GM19467 (cell line): ENCODE measurements at regions not wholly inside any gene's neighbourhood (a gene's known extent, or its start where the extent isn't known, plus 50 kb on each side); places are given as distances from the start of the nearest gene placed in this dataset.

Experiments
- ATAC-seq: cut with Tn5 transposase; IDR thresholded peaks from one replicate; pipeline ENCODE4 v1.9.1; 2021; ENCODE audit warnings: mild to moderate bottlenecking, moderate library complexity; ENCODE audit not compliant: unreplicated experiment

DNA sequence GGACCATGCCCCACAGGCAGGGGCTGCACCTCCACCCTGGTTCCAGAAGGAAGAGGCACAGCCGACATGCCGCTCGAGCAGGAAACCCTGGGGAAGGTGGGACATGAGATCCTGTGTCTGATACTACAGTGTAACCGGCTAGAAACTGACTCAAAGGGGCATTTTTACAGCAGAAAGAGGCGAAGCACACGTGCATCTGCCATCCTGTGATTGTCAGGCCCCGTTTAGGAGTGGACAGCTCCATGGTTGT, 62.7 kb downstream of the SIK1 start:
- ATAC-seq: no peak

DNA sequence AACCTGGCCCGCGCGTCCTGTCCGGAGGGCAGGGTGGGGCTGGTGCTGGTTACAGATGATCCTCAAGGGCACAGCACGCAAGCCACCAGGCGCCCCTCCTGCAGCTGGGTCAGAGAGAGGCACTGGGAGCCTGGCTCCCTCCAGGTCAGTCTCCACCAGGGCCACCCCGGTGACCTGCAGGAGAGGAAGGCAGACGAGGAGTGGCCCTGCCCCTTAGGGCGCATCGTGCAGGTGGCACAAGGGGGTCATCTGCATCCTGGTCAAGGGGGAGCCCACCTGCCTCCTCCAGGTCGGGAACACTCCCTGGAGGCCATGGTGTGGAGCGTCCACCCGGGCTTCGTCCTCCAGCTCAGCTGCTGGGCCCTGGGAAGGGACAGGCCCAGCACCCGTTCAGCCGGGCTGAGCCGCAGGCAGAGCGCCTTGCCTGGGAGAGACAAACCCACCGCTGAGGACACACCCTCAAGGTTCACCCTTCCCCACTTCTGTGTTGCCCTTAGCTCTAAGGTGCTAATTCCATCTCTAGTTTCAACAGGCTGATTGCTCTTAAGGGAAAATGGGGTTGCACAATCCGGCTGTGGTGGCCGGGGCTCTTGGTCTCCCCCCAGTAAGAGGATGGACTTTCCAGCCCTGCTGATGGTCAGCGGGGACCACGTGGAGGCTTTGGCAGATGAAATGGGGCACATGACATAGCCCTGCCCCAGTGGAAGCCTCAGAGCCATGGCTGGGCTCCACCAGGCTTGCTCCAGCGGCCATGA, 63.2 kb downstream of the SIK1 start:
- no peak for ATAC-seq

DNA sequence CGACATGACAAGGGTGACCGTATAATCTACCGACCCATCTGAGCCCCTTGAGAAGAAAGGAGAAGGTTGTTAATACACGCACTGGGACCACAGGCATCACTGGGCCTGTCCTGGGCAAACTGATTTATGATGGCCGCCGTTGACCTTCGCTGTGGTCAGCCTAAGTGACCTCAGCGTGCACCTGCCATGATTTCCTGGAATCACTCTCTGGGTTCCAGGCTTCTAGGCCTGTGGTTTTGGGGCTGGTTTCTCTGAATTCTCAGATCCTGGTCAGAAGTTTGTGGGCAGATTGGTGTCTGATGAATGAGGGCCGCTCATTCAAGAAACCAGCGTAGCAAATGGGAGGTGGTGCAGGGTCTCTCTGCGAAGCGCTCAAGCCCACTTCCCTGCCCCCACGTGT, 64.0 kb downstream of the SIK1 start:
- ATAC-seq: no peak

DNA sequence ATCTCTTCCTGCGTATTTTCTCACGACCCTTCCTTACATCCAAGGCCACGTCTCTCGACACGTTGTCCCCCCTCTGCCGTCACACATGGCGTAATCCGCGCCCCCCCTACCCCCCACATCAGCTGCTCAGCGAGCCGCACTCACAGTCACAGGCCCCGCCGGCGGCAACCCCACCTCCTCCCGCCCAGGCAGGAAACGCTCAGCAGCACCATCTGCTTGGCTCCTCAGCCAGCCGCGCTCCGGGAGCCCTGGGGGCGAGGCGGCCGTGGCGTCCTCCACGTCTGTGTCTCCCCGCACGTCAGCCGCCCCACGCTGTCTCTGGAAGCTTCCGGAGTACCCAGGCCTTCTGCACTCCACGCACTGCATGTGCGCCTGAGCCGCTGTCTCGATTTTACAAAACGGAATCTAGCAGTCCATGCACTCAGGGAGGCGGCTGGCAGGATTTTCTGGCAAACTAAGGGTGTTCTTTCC, 64.6 kb downstream of the SIK1 start:
- ATAC-seq: peak; percentile 44

DNA sequence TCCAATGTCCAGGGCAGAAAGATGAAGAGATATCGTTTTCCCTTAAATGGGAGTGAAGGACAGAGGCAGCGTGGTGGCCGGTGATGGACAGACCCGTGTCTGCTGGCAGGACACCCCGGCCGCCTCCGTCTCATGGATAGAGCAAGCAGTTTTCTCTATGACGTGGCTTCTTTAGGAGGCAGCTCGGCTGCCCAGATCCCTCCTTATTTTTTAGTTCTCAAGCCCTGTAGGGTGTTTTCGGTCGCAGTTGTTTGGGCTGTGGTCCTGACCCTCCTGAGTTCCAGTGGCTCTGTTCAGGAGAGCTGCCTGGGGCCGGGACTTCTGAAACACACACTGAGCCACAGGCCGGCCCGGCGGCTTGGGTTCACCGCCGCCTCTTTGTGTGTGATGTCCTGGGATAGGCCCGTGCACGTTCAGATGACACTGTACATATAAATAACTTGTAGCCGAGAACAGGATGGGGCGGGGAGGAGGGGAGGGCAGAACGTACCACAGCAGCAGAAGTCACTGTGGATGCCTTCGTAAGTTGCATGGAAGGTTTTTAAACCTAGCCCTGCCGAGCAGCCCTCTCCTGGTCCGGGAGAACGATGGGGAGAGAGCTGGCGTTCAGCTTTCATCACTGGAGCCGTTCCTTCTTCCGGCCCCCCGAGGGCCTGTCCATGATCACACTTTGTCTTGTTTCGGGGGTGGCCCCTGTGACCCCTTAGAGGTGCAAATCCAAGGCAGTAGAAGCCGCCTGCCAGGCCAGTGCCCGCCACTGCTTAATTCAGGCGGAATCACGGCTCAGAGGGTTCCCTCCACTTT, 65.2 kb downstream of the SIK1 start:
- peak; percentile 39 for ATAC-seq

DNA sequence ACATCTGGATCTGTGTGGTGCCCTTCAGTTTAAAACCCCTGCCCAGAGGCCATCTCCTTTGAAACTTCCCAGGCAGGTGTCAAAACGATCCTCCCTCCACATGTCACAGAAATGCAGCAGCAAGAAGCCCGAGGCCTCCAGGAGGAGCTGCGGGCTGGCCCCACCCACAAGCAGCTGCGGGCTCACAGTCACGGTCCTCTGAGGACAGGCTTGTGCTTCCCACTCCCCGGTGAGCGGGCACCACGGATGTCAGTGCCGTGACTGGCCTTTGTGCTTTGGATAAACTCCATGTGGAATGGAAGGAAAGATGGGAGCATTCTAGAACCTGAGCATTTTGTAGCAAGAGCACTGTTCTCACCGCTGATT, 65.8 kb downstream of the SIK1 start:
- ATAC-seq: no peak

DNA sequence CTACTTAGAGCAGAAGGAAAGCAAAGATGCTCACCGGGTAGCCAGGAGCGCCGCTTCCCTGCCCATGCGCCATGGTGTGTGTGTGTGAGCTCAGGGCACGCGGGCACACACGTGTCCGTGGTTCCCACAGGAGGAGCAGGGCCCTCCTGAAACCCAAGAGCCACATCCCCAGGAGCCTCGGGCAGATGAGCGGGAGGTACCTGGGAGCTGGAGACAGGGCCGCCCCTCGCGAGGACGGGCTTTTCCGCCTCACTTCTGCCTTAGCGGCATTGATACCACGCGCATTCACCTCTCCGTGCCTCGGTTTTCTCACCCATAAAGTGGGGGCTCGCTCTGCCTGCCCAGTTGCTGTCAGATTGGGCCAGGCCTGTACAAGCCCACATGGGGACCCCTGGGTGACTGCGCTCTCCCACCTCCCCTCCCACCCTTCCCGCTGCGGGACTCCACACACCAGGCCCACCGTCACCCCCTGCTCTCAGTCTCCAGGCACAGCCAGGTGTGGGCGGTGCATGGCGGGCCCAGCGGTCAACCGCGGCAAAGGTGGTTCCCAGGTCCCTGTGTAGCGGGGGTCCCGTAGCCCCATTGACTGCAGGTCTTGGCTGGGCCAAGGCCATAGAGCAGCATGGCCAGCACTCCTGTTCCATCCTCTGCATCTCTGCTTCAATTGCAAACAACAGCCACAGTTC, 66.3 kb downstream of the SIK1 start:
- no peak for ATAC-seq

DNA sequence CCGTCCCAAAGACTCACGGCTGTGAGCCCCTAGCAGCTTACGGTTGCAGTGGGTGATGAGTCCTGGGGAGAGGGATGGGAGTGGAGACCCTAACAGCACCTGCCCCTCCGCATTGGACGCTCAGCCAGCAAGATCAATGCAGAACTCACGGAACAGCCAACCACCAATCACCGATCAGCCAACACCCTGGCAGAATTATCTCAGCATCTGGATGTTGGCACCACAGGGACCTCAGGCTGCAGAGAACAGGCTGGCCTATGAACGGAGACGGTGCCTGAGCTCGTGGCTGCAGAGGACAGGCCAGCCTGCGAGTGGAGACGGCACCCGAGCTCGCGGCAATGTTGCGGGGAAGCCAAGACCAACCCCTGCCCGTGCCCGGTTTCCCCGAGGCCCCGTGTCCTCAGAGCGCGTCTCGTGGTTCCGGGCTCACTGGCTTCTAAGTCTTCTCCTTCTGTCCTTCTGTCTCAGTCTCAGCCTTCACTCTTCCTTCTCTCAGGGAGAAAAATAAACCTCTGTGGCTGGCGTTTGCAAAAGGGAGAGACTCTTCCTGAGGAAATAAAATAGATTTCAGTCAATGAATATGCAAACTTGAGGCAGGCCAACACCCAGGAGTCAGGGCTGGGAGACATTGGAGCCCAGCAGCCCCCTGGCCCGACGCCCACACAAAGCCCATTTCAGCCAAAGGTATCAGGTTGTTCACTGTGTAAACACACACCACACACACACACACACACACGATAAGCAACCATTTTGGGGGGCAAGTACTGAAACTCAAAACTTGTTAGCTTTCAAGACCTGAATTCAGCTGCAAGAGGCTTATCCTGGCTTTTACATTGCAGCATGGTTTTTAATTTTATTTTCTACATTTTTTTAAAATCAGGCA, 67.8 kb downstream of the SIK1 start:
- no peak for ATAC-seq

DNA sequence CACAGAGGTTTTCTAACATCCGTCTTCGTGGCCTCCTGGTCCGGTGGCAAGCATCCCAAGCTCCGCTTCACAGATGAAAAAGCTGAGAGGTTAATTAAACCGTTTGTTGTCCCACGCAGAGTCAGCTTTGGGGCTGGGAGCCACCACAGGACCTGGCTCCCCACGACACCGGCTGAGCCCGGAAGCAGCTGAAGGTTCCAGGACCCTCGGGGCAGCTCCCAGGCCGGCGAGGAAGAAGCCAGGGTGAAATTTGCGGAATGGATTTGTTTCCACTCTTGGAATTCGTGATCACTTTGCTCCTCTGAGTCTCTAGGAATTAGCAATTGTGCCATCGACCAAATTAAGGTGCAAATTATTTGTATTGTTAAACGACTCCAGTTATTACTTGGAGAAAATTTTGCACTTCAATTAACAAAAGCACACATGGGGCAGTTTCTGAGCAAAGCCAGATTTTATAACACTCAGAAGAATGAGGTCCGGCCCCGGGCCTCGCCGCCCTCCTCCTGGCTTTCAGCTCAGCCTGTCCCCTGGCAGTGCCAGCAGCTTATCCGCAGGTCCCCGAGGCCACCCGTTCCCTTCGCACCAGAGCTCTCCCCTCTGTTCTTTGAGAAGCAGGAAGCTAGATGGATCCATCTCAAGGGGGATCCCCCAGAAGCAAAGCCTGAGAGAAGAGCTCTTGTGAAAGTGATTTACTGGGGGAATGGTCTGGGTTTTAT, 69.1 kb downstream of the SIK1 start:
- ATAC-seq: no peak

DNA sequence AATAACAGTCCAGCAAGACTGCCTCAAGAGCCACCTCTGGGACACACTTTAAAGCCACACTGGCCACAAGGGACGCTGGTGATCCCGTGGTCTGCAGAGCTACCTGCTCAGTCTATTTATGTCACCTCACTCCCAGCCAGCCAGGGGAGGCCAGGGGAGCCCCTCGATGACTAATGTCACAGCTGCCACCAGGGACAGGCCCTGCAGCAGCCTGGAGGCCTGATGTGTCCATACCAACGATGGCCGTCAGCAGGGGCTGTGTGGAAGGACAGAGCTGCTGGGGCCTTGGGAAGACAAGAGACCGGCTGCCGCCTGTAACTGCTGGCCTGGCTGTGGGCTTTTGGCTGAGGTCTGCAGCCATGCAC, 71.0 kb downstream of the SIK1 start:
- no peak for ATAC-seq

DNA sequence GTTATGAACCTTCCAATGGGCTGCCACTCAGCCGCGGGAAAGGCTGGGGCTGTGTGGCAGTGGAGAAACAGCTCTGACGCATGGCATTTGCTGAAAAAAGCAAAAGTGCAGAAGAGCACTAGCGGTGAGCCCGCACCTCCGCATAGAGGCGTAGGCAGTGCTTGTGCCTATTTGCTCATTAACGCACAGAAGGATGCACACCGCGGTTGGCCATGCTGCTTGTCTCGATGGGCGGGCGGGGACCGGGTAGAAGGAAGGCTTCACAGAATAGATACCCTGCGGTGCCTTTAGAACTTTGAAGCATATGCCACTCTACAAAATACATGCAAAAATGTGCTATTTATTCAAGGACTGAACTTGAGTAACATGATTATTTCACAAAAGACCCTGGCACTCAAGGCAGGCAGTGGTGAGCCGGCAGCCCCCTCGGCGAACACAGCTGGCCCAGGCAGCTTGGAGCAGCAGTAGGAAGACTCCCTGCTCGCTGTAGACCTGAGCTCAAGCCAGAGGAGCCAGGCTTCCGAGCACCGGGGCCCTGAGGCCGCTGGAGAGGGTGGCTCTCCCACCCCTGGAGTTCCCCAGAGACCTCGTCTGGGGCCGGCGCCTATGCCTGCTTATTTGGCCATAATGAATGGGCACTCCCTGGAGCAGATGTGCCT, 71.5 kb downstream of the SIK1 start:
- ATAC-seq: no peak

DNA sequence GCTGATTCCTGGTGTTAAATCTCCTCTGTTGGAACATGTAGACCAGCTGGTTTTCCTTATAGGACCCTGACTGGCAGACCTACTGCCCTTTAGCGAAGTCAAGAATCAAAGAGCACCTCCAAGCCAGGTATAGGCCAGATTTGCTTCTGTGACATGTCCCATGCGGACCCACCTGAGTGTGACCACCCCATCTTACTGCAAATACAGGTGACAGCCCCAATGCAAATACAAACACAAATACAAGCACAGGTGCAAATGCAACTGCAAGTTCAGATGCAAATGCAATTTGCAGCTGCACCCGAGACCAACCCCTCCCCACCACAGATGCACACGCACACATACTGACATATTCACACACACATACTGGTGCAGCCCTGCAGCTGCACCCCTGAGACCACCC, 72.3 kb downstream of the SIK1 start:
- ATAC-seq: no peak

DNA sequence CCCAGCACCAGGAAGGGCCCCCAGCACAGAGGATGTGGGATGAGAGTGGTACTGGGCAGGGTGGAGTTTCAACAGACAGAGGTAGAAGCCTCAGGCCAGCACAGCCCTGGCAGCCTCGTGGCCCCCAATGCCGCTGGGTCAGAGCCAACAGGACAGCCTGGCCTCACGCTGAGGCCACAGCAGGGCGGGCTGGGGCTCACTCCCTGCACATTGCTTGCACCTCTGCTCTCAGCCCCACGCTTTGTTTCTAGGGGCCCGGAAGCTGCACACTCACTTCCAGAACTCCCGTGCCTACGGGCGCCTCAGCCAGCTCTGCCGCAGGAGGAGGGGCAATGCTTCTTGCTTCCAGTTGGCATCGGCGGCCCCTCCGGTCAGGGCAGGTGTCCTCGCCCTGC, 72.9 kb downstream of the SIK1 start:
- ATAC-seq: no peak

DNA sequence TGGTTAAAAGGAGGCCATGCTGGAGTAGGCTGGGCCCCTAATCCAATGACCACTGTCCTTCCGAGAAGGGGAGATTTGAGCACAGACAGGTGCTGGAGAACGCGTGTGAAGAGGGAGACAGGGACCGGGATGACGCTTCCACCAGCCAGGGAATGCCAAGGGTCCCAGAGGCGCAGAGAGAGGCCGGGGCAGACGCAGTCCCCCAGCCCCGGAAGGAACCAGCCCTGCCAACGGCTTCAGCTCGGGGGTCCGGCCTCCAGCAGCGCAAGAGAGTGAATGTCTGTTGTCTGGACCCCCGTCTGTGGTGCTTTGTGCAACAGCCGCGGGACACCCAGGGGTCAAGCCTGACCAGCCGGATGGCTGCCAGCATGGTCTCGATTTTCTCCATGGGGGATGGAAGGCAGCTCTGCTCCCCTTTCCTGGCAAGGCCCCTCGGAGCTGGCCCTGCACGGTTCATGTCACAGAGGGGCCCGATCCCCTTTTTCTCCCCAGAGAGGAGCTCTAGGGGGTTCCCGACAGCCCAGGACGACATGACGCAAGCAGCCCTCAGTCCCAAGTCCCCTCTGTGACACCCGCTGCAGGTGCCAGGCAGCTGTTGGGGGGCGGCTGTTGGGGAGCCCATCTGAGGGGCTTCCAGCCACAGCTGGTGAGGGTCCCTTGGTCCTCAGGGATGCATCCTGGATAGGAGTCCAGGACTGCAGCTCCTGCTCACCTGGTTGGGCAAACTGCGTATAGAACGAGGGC, 73.5 kb downstream of the SIK1 start:
- no peak for ATAC-seq

DNA sequence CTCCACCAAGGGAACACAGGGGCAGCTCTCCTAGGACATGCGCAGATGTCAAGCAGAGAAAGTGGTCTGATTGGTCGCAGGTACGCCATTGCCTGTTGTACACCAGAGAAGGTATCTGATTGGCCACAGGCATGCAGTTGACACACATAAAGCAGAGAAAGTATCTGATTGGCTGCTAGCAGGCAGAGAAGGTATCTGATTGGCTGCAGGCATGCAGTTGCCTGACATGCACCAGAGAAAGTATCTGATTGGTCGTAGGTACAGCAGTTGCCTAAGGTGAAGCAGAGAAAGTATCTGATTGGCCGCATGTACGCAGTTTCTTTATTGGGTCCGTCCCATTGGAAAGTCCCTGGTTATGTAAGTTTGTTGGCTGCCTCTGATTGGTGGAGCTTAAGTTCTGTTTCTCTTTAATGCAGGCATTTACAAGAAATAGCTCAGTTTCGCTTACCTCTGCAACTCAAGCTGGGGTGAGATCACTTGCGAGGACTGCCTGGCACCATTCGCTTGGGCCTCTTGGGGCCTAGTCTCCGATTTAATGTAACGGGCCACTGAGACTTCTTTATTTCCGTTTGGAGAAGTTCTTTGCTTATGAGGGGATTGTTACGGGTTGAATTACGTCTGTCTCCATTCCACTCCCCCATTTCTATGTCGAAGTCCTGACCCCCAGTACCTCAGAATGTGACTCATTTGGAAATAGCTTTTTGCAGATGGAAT, 74.2 kb downstream of the SIK1 start:
- peak; percentile 76 for ATAC-seq

DNA sequence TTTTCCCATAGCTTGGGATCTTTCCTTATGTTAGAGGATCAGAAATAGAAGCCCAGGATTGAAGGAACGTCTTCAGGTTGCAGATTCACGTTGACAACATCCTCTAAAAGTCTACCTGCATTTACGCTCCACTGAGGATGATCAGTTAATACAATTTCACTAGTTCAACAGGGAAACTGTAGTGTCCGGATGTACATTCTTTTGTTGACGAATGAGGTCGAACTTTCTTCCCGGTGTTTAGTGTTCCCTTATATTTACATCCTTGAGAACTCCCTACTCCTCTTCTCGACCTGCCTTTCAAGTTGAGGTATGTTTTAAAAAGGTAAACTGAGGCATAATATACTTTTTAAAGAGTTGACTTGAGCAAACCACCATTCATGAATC, 74.8 kb downstream of the SIK1 start:
- ATAC-seq: no peak

DNA sequence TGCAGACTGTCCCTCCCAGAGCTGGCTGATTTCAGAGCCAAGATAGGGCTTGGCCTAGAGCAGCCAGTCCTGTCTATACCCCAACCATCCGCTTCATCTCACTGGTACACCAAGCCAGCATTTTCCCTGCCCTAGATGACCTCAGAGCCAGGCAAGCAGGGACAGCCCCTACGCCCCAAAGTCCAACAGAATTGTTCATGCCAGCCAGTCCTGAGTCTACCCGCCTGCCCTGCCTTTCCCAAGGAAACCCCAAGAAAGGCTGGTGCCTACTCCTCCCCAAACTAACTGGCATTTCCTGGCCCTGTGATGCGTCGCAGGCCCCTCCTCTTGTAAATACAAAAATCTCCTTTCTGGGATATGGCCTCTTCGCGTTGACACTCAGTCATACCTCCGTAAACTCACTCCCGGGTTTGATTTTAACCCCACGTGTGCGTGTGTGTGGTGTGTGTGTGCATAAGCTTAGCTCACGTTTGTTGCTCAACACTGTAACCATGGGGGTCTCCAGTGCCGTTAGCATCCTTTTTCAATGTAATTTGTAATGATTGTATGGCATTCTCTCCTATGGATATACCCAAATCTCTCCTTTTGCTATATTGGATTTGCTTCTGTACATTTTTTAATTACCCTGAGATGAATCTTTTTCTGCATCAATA, 75.3 kb downstream of the SIK1 start:
- ATAC-seq: no peak

DNA sequence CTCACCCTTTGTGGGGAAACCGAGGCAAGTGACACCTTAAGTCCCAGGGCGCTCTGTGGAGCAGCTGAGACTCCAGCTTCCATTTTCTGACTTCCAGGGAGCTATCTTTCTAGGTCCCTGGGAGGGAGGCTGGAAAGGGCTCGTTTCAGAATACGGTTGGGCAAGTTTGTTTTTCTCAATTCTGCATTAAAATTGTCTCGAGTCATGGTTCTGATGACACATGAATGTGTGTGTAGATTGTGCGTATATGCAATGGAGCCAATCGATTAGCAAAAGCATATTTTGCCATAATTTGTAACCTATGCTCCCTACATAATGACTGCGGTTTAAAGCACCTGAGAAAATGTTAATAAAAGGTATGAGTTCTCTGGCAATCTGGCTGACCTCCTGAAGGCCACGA, 77.3 kb downstream of the SIK1 start:
- no peak for ATAC-seq
